Stomach (tissue), 4 donors: ENCODE measurements at regions not wholly inside any gene's neighbourhood (a gene's known extent, or its start where the extent isn't known, plus 50 kb on each side); places are given as distances from the start of the nearest gene placed in this dataset.

Source experiments
- POLR2A ChIP-seq, 4 donors: fragments of 450-650 bp; IDR thresholded peaks; one replicate each; pipeline ENCODE4 v1.6.1; 2016; ENCODE audit warnings: antibody characterized with exemption in 4 of 4, control low read depth in 2 of 4, mild to moderate bottlenecking in 1 of 4, moderate library complexity in 1 of 4
- POLR2AphosphoS5 ChIP-seq, 3 donors: sonication (generic); formaldehyde crosslinking; IDR thresholded peaks; one replicate each; pipeline ENCODE4 v1.6.1; 2016; ENCODE audit warnings: antibody characterized with exemption in 3 of 3
- TF ChIP-seq, protein P1 (sequence below), 7 experiments: fragments of 450-650 bp in 4 of 7; fragments of 200-600 bp in 3 of 7; sonication (generic) in 3 of 7; IDR thresholded peaks; one replicate each; pipeline ENCODE4 v1.5.1; 2016 to 2019; ENCODE audit warnings: antibody characterized with exemption in 7 of 7, control low read depth in 2 of 7, mild to moderate bottlenecking in 1 of 7

DNA sequence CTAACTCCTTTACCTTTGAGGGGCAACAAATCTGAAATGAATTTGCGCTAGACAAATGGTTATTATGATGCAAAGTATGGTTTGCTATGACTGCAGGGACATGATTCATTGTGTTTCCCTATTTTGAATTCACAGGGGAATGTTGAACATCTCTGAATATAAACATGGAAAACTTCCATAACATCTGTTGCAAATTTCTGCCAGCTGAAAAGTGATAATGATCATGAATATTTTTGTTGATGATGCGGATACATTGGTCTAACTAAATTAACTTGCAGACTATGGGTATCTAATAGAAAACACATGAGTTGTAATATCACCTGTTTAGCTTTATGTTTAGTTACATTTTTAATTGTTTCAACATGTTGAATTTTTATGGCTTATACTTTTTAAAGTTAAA, 1325.5 kb downstream of the REEP3 start:
- TF ChIP-seq, protein P1, sequence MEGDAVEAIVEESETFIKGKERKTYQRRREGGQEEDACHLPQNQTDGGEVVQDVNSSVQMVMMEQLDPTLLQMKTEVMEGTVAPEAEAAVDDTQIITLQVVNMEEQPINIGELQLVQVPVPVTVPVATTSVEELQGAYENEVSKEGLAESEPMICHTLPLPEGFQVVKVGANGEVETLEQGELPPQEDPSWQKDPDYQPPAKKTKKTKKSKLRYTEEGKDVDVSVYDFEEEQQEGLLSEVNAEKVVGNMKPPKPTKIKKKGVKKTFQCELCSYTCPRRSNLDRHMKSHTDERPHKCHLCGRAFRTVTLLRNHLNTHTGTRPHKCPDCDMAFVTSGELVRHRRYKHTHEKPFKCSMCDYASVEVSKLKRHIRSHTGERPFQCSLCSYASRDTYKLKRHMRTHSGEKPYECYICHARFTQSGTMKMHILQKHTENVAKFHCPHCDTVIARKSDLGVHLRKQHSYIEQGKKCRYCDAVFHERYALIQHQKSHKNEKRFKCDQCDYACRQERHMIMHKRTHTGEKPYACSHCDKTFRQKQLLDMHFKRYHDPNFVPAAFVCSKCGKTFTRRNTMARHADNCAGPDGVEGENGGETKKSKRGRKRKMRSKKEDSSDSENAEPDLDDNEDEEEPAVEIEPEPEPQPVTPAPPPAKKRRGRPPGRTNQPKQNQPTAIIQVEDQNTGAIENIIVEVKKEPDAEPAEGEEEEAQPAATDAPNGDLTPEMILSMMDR (IDR thresholded peaks at IDR 0.05), result no peak
- TF ChIP-seq POLR2A (IDR thresholded peaks at IDR 0.05), result no peak
- no peak for TF ChIP-seq POLR2AphosphoS5 (IDR thresholded peaks at IDR 0.05)
